IMR-90 (cell line): ENCODE measurements at regions not wholly inside any gene's neighbourhood (a gene's known extent, or its start where the extent isn't known, plus 50 kb on each side); places are given as distances from the start of the nearest gene placed in this dataset.
"Not testable (repeated sequence)": the region's sequence is repeated elsewhere in the genome, so short reads cannot be mapped to it uniquely, and the experiment has no call there.

ENCODE experiments used
- ATAC-seq: fragments of 200-7000 bp; cut with Tn5 transposase; 2 replicates; pipeline ENCODE4 v1.9.1; 2020; ENCODE audit warnings: low read depth, mild to moderate bottlenecking, moderate library complexity
- BruUV-seq: library from RNA; stranded (reverse); fragments of 400-500 nt; replicated peaks from 2 replicates; lab custom pipeline; 2021; lab: Mats Ljungman, UMichigan
- CTCF ChIA-PET: fragments of 300-600 bp; formaldehyde crosslinking; extraction: SDS; loops from one replicate; lab custom pipeline; 2021; ENCODE audit warnings: antibody characterized with exemption; lab: Yijun Ruan, JAX
- POLR2A ChIA-PET: fragments of 300-600 bp; sonication (Branson Sonifier 250); formaldehyde crosslinking; loops from one replicate; lab custom pipeline; 2022; ENCODE audit warnings: antibody characterized with exemption; ENCODE audit not compliant: unreplicated experiment; lab: Charles Lee
- DNase-seq: peaks from one replicate; pipeline ENCODE4 v3.0.0; 2013
- H2AFZ ChIP-seq: replicated peaks from 2 replicates; pipeline ENCODE3; 2013; ENCODE audit warnings: low read length, mild to moderate bottlenecking; ENCODE audit not compliant: poor library complexity
- H2AK5ac ChIP-seq: 2 replicates; pipeline ENCODE4 v1.6.1; 2013; ENCODE audit warnings: low read depth, low read length, inconsistent platforms
- H2AK9ac ChIP-seq: replicated peaks from 2 replicates; pipeline ENCODE3; 2013; ENCODE audit warnings: mild to moderate bottlenecking, low read depth, low read length, moderate library complexity; ENCODE audit not compliant: poor library complexity
- H2BK120ac ChIP-seq: 2 replicates; pipeline ENCODE4 v1.6.1; 2013; ENCODE audit warnings: low read depth, low read length, inconsistent platforms
- H2BK15ac ChIP-seq: 3 replicates; pipeline ENCODE4 v1.6.1; 2013; ENCODE audit warnings: low read depth, low read length, inconsistent platforms
- H2BK20ac ChIP-seq: 2 replicates; pipeline ENCODE4 v1.6.1; 2013; ENCODE audit warnings: low read depth, mild to moderate bottlenecking, inconsistent platforms, low read length, moderate library complexity
- H2BK5ac ChIP-seq: 2 replicates; pipeline ENCODE4 v1.6.1; 2013; ENCODE audit warnings: mild to moderate bottlenecking, low read depth, low read length, inconsistent platforms; ENCODE audit not compliant: poor library complexity, severe bottlenecking
- H3K14ac ChIP-seq: replicated peaks from 2 replicates; pipeline ENCODE4 v1.6.1; 2013; ENCODE audit warnings: low read depth, low read length, inconsistent platforms
- H3K18ac ChIP-seq: 2 replicates; pipeline ENCODE4 v1.6.1; 2013; ENCODE audit warnings: low read depth, low read length, control low read depth
- H3K23ac ChIP-seq: 2 replicates; pipeline ENCODE4 v1.6.1; 2013; ENCODE audit warnings: low read depth, low read length, inconsistent platforms
- H3K27ac ChIP-seq: 2 replicates; pipeline ENCODE4 v1.5.1; 2013; ENCODE audit warnings: mild to moderate bottlenecking, control low read depth, low read length; ENCODE audit not compliant: insufficient read depth
- H3K27me3 ChIP-seq: 2 replicates; pipeline ENCODE4 v1.6.1; 2013; ENCODE audit warnings: low read length; ENCODE audit not compliant: control insufficient read depth, insufficient read depth
- H3K36me3 ChIP-seq: 2 replicates; pipeline ENCODE4 v1.6.1; 2013; ENCODE audit warnings: low read length, mixed read lengths; ENCODE audit not compliant: control insufficient read depth, insufficient read depth
- H3K4ac ChIP-seq: 2 replicates; pipeline ENCODE4 v1.6.1; 2013; ENCODE audit warnings: low read depth, low read length, inconsistent platforms
- H3K4me1 ChIP-seq: 2 replicates; pipeline ENCODE4 v1.6.1; 2013; ENCODE audit warnings: low read length, mixed read lengths; ENCODE audit not compliant: control insufficient read depth, insufficient read depth
- H3K4me2 ChIP-seq: 2 replicates; pipeline ENCODE4 v1.6.1; 2013; ENCODE audit warnings: low read depth, mild to moderate bottlenecking, control low read depth, low read length, moderate library complexity
- H3K4me3 ChIP-seq: 2 replicates; pipeline ENCODE4 v1.5.1; 2013; ENCODE audit warnings: low read depth, mild to moderate bottlenecking, control low read depth, low read length, moderate library complexity; ENCODE audit not compliant: insufficient read depth
- H3K56ac ChIP-seq: 2 replicates; pipeline ENCODE4 v1.6.1; 2013; ENCODE audit warnings: low read length, inconsistent platforms; ENCODE audit not compliant: insufficient read depth; ENCODE audit errors: extremely low read depth
- H3K79me1 ChIP-seq, 2 experiments: 2 replicates each; pipeline ENCODE4 v1.6.1; 2013; ENCODE audit warnings: low read length in 2 of 2, inconsistent platforms in 1 of 2, low read depth in 1 of 2
- H3K9ac ChIP-seq: 2 replicates; pipeline ENCODE4 v1.6.1; 2013; ENCODE audit warnings: low read depth, low read length, control low read depth
- H3K9me1 ChIP-seq: 2 replicates; pipeline ENCODE4 v1.6.1; 2013; ENCODE audit warnings: low read length, inconsistent platforms; ENCODE audit not compliant: insufficient read depth
- H3K9me3 ChIP-seq: 2 replicates; pipeline ENCODE4 v1.6.1; 2013; ENCODE audit warnings: low read length; ENCODE audit not compliant: control insufficient read depth, insufficient read depth
- H4K20me1 ChIP-seq: 2 replicates; pipeline ENCODE4 v1.6.1; 2013; ENCODE audit warnings: low read length, inconsistent platforms; ENCODE audit not compliant: insufficient read depth
- H4K5ac ChIP-seq: 2 replicates; pipeline ENCODE4 v1.6.1; 2013; ENCODE audit warnings: mild to moderate bottlenecking, low read depth, low read length, control low read depth
- H4K8ac ChIP-seq, 2 experiments: 2 replicates each; pipeline ENCODE4 v1.6.1; 2013; ENCODE audit warnings: low read depth in 2 of 2, low read length in 2 of 2, control low read depth in 1 of 2, inconsistent platforms in 1 of 2
- H4K91ac ChIP-seq: 2 replicates; pipeline ENCODE4 v1.6.1; 2013; ENCODE audit warnings: low read depth, low read length, inconsistent platforms; ENCODE audit not compliant: insufficient read depth
- BHLHE40 ChIP-seq: fragments of 150-350 bp; IDR thresholded peaks from 2 replicates; pipeline ENCODE4 v1.6.1; 2016; ENCODE audit warnings: mild to moderate bottlenecking, low read depth, low read length
- CTCF ChIP-seq: conservative IDR thresholded peaks from 2 replicates; pipeline ENCODE4 v1.5.1; 2012; ENCODE audit warnings: mild to moderate bottlenecking, low read depth, low read length, improper control_type of control experiment
- POLR2A ChIP-seq: IDR thresholded peaks from 2 replicates; pipeline ENCODE4 v1.6.1; 2012; ENCODE audit warnings: mild to moderate bottlenecking, low read depth, low read length
- RCOR1 ChIP-seq: IDR thresholded peaks from 2 replicates; pipeline ENCODE4 v1.6.1; 2012; ENCODE audit warnings: mild to moderate bottlenecking, low read length, improper control_type of control experiment; ENCODE audit not compliant: insufficient replicate concordance
- USF2 ChIP-seq: fragments of 150-350 bp; IDR thresholded peaks from 2 replicates; pipeline ENCODE4 v1.6.1; 2017; ENCODE audit warnings: mild to moderate bottlenecking, antibody characterized with exemption, low read length, low read depth
- WGBS, 2 experiments: methylation state at CpG; one replicate each; pipeline versions ENCODE4 v1.1.5 to v1.1.7; 2013; ENCODE audit warnings: missing lambda C conversion rate in 2 of 2; ENCODE audit not compliant: insufficient read length in 1 of 2; ENCODE audit errors: extremely low coverage in 2 of 2; 5-methylcytosine and 5-hydroxymethylcytosine counted together
- dilution Hi-C: fragments of 300-500 bp; cut with HindIII; formaldehyde crosslinking; loops from one replicate; pipeline ENCODE4 v1.14.3; 2018; ENCODE audit warnings: low sequenced_read_pairs; ENCODE audit not compliant: unreplicated experiment
- in situ Hi-C: fragments of 300-500 bp; cut with MboI; formaldehyde crosslinking; loops from 3 replicates; pipeline ENCODE4 v1.14.3; 2019; ENCODE audit warnings: low sequenced_read_pairs, inconsistent platforms, mixed read lengths
- intact Hi-C: fragments of 100-400 bp; cut with micrococcal nuclease; formaldehyde crosslinking; loops from 2 replicates; pipeline ENCODE4 v1.10.0; 2022

- Histone ChIP-seq H2BK20ac (no peak overlapping the region), H3K9me1 (no peaks in the 10 kb centered on the region), H3K14ac (no peak overlapping the region), H3K79me1 (no peaks in the 10 kb centered on the region), H4K5ac (no peak overlapping the region), H3K56ac (no peak overlapping the region), H2AK5ac (no peak overlapping the region), H3K27me3 (no peaks in the 10 kb centered on the region), H2AK9ac (no peak overlapping the region), H2AFZ (no peak overlapping the region), H3K9me3 (0 out of 2 replicates have a peak, but pooled peaks cover 2% of the 10 kb centered on the region), H3K27ac (no peak overlapping the region), H3K4me3 (no peak overlapping the region), H4K20me1 (no peaks in the 10 kb centered on the region), H3K23ac (no peak overlapping the region), H3K18ac (no peak overlapping the region), H2BK15ac (no peak overlapping the region), H3K9ac (no peak overlapping the region), H3K4ac (no peak overlapping the region), H4K91ac (no peak overlapping the region), H2BK120ac (no peak overlapping the region), H3K4me2 (no peak overlapping the region), H3K4me1 (no peaks in the 10 kb centered on the region), H4K8ac (no peak overlapping the region), H2BK5ac (no peak overlapping the region), H3K36me3 (no peaks in the 10 kb centered on the region)
- TF ChIP-seq POLR2A (no peak), USF2 (no peak), CTCF (no peak), BHLHE40 (no peak), RCOR1 (no peak)
- no peak for ATAC-seq
- no TSS peak for BruUV-seq
- dilution Hi-C loops (no loop called here), in situ Hi-C loops (no loop called here), intact Hi-C loops (no loop called here)
- ChIA-PET POLR2A (no interaction called here), CTCF (no interaction called here)
- no peak for DNase-seq
- WGBS, 2 experiments: no CpG with 5 or more reads among the region's 5 CpGs
These were observed 162.9 kb upstream of the FGF13 start for GRCh38 chrX:138874271-138874935.

GRCh38 chrX:138873640-138874039 lies 162.1 kb upstream of the FGF13 start:
- H3K79me1 ChIP-seq, H3K4me3 ChIP-seq, H3K23ac ChIP-seq, H4K5ac ChIP-seq, in situ Hi-C loops, H4K91ac ChIP-seq, H3K9me3 ChIP-seq, BruUV-seq, H3K56ac ChIP-seq, intact Hi-C loops, H3K9ac ChIP-seq, H3K27me3 ChIP-seq, H2AFZ ChIP-seq, H2BK15ac ChIP-seq, DNase-seq, H2BK20ac ChIP-seq, H2BK5ac ChIP-seq, POLR2A ChIA-PET, H3K4me2 ChIP-seq, H3K4ac ChIP-seq, dilution Hi-C loops, H4K8ac ChIP-seq, H3K14ac ChIP-seq, H3K4me1 ChIP-seq, H2BK120ac ChIP-seq, H2AK5ac ChIP-seq, ATAC-seq, H3K36me3 ChIP-seq, H3K18ac ChIP-seq, H2AK9ac ChIP-seq, CTCF ChIA-PET, H4K20me1 ChIP-seq, H3K9me1 ChIP-seq, H3K27ac ChIP-seq: not testable (repeated sequence)
- no CpG with 5 or more reads among the region's 6 CpGs for WGBS, 2 experiments
